Stomach (tissue), 8 donors: ENCODE measurements at regions not wholly inside any gene's neighbourhood (a gene's known extent, or its start where the extent isn't known, plus 50 kb on each side); places are given as distances from the start of the nearest gene placed in this dataset.

ENCODE experiments used
- DNase-seq, 2 donors: peaks; one replicate each; pipeline versions ENCODE4 v3.0.0 to v3.0.0-alpha.2; 2013 to 2019
- H3K27ac ChIP-seq, 5 donors: fragments of 200-600 bp in 4 of 5; sonication (generic) in 4 of 5; one replicate each; pipeline ENCODE4 v1.5.1; 2013 to 2019; ENCODE audit warnings: mild to moderate bottlenecking in 1 of 5, moderate library complexity in 1 of 5
- H3K27me3 ChIP-seq, 3 donors: fragments of 200-600 bp; sonication (generic); one replicate each; pipeline ENCODE4 v1.5.1; 2017 to 2019; ENCODE audit warnings: mixed run types in 1 of 3
- H3K36me3 ChIP-seq, 4 donors: fragments of 200-600 bp; sonication (generic); 1 replicate in 3 of 4; 2 replicates in 1 of 4; pipeline ENCODE4 v1.5.1; 2016 to 2019
- H3K4me1 ChIP-seq, 4 donors: fragments of 200-600 bp; sonication (generic); one replicate each; pipeline ENCODE4 v1.5.1; 2016 to 2019
- H3K4me3 ChIP-seq, 4 donors: fragments of 200-600 bp; sonication (generic) in 3 of 4; one replicate each; pipeline ENCODE4 v1.5.1; 2016 to 2019; ENCODE audit warnings: mild to moderate bottlenecking in 1 of 4
- H3K9me3 ChIP-seq, 4 donors: fragments of 200-600 bp; sonication (generic); one replicate each; pipeline ENCODE4 v1.5.1; 2016 to 2019
- EP300 ChIP-seq: sonication (generic); formaldehyde crosslinking; IDR thresholded peaks from one replicate; pipeline ENCODE4 v1.6.1; 2017; ENCODE audit warnings: antibody characterized with exemption
- POLR2A ChIP-seq, 4 donors: fragments of 450-650 bp; IDR thresholded peaks; one replicate each; pipeline ENCODE4 v1.6.1; 2016; ENCODE audit warnings: antibody characterized with exemption in 4 of 4, control low read depth in 2 of 4, mild to moderate bottlenecking in 1 of 4, moderate library complexity in 1 of 4
- POLR2AphosphoS5 ChIP-seq, 3 donors: sonication (generic); formaldehyde crosslinking; IDR thresholded peaks; one replicate each; pipeline ENCODE4 v1.6.1; 2016; ENCODE audit warnings: antibody characterized with exemption in 3 of 3
- WGBS, 5 donors: extraction: QIAGEN DNeasy Blood & Tissue Kit in 3 of 5; methylation state at CpG; one replicate each; pipeline versions ENCODE4 v1.1.5 to v1.1.7; 2013 to 2018; 5-methylcytosine and 5-hydroxymethylcytosine counted together
- intact Hi-C: fragments of 100-400 bp; cut with DNase I; formaldehyde crosslinking; loops from one replicate; pipeline ENCODE4 v1.15.1; 2023; ENCODE audit warnings: low total_unique reads
- TF ChIP-seq, protein P1 (sequence below), 7 experiments: fragments of 450-650 bp in 4 of 7; fragments of 200-600 bp in 3 of 7; sonication (generic) in 3 of 7; IDR thresholded peaks; one replicate each; pipeline ENCODE4 v1.5.1; 2016 to 2019; ENCODE audit warnings: antibody characterized with exemption in 7 of 7, control low read depth in 2 of 7, mild to moderate bottlenecking in 1 of 7
- donor health status: healthy with polysubstance abuse.
- donor health status: Bipolar disorder and iron deficiency.
- donor health status: healthy.

DNA sequence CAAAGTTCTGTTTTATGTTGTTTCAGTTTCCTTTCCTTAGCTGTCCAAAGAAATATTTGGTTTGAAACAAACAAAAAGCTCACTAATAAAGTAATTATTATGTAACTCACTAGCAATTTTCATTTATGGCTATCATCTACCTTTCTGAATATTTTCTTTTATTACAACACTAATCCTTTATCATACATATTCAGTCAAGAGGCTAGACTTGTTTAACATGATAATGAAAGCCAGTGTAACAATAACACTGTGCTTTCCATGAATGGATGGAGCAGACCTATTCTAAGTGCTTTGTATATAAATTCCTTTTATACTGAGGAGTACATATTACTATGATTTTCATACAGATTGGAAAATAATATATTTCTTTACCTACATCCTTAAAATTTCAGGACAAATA is 972.8 kb upstream of the ADGRL4 start:
- H3K36me3 ChIP-seq: no peaks in the 10 kb centered on the region
- no peak for TF ChIP-seq POLR2AphosphoS5 (IDR thresholded peaks at IDR 0.05)
- H3K9me3 ChIP-seq: no peaks in the 10 kb centered on the region
- no peak for DNase-seq
- no peaks in the 10 kb centered on the region for H3K27me3 ChIP-seq
- no peak overlapping the region for H3K27ac ChIP-seq
- intact Hi-C loops: no loop called here
- H3K4me1 ChIP-seq: peaks cover 0 to 9% (median 0%) of the 10 kb centered on the region in 4 donors
- H3K4me3 ChIP-seq: no peak overlapping the region

DNA sequence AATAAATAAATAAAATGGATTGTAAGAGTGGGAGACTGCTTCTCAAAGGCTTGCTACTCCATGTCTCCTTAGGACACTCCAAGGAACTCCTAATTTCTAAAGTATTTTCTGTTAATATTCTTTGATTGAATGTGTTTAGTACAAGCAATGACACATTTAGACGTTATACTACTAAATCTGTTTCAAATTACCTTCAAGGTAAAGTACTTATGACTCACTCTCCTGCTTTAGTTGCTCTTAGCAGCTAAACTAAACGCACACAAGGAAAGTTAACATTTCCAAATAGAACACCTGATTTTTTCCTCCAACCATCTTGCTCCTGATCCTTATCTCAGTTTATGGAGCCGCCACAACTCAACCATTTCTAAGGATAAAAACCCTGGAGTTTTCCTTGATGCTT is 969.8 kb upstream of the ADGRL4 start:
- intact Hi-C loops: no loop called here

DNA sequence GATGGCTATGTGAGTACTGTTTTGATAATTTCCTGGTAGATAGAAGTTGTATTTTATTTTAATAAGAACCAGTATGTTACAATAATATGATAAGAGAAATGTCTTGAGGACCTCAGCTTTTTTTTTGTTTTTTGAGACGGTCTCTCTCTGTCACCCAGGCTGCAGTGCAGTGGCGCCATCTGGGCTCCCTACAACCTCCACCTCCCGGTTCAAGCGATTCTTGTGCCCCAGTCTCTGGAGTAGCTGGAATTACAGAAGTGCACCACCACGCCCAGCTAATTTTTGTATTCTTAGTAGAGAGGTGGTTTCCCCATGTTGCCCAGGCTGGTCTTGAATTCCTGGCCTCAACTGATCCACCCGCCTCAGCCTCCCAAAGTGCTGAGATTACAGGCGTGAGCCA is 968.1 kb upstream of the ADGRL4 start:
- Histone ChIP-seq H3K9me3 (no peaks in the 10 kb centered on the region), H3K27ac (no peak overlapping the region), H3K4me1 (no peaks in the 10 kb centered on the region), H3K36me3 (no peaks in the 10 kb centered on the region), H3K4me3 (no peak overlapping the region), H3K27me3 (no peaks in the 10 kb centered on the region)
- 88 to 94% (median 89%) methylated on average over 7 of the region's 7 CpGs for WGBS, 5 donors
- TF ChIP-seq POLR2A (IDR thresholded peaks at IDR 0.05) (no peak), EP300 (no peak), POLR2AphosphoS5 (IDR thresholded peaks at IDR 0.05) (no peak)
- TF ChIP-seq, protein P1, sequence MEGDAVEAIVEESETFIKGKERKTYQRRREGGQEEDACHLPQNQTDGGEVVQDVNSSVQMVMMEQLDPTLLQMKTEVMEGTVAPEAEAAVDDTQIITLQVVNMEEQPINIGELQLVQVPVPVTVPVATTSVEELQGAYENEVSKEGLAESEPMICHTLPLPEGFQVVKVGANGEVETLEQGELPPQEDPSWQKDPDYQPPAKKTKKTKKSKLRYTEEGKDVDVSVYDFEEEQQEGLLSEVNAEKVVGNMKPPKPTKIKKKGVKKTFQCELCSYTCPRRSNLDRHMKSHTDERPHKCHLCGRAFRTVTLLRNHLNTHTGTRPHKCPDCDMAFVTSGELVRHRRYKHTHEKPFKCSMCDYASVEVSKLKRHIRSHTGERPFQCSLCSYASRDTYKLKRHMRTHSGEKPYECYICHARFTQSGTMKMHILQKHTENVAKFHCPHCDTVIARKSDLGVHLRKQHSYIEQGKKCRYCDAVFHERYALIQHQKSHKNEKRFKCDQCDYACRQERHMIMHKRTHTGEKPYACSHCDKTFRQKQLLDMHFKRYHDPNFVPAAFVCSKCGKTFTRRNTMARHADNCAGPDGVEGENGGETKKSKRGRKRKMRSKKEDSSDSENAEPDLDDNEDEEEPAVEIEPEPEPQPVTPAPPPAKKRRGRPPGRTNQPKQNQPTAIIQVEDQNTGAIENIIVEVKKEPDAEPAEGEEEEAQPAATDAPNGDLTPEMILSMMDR (IDR thresholded peaks at IDR 0.05): no peak
- intact Hi-C loops: no loop called here
- DNase-seq: no peak

More for the DNA sequence above, 969.8 kb upstream of the ADGRL4 start:
- TF ChIP-seq POLR2AphosphoS5 (IDR thresholded peaks at IDR 0.05): no peak
- TF ChIP-seq, protein P1 (IDR thresholded peaks at IDR 0.05): no peak
- no peak for TF ChIP-seq EP300
- no peak for TF ChIP-seq POLR2A (IDR thresholded peaks at IDR 0.05)
- 69 to 82% (median 78%) methylated on average over 3 of the region's 3 CpGs for WGBS, 5 donors
- no peaks in the 10 kb centered on the region for H3K4me1 ChIP-seq
- no peaks in the 10 kb centered on the region for H3K9me3 ChIP-seq
- H3K27ac ChIP-seq: no peak overlapping the region
- no peaks in the 10 kb centered on the region for H3K36me3 ChIP-seq
- DNase-seq: no peak
- no peak overlapping the region for H3K4me3 ChIP-seq
- no peaks in the 10 kb centered on the region for H3K27me3 ChIP-seq

DNA sequence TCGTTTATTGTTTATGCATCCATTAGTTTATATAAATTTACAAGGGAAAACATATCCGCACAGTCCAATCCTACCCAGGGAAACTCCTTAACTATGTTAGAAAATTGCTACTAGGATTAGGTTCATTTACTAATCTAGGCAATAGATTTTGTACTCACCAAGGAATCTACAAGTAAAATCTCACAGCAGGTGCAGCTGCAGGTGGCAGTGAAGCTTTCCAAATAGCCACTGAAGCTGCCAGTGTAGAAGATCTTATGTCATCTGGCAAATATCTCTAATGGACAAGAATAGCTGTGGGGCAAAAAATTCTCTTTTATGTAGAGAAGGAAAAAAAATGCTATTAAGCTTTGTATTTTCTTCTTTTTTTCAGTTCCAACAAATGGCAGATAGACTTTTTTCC is 963.4 kb upstream of the ADGRL4 start:
- intact Hi-C loops: no loop called here
- 47 to 74% (median 67%) methylated on average over 2 of the region's 2 CpGs for WGBS, 5 donors
- H3K9me3 ChIP-seq: no peaks in the 10 kb centered on the region

DNA sequence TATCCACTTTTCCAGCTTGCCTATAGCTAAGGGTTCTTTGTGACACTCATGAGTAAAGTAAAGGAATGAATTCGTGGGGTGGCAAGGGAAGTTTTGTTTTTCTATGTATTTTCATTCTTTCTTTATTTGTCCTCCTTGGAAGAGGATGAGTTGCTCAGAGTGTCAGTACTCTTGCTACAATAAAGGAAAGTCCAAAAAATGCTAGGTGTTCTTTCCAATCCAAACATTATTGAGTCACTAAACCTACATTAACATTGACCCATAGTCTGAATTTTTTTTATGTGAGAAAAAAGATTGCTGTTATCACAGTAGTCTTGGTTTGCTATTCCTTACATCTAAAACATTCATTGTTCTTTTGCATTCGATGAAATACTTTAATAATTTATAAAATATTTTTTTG is 959.9 kb upstream of the ADGRL4 start:
- intact Hi-C loops: no loop called here
- no peaks in the 10 kb centered on the region for H3K36me3 ChIP-seq
- H3K9me3 ChIP-seq: no peaks in the 10 kb centered on the region
- no peaks in the 10 kb centered on the region for H3K4me1 ChIP-seq
- WGBS, 5 donors: 56 to 69% (median 62%) methylated on average over 2 of the region's 2 CpGs
- H3K4me3 ChIP-seq: no peak overlapping the region
- H3K27me3 ChIP-seq: no peaks in the 10 kb centered on the region
- no peak for DNase-seq
- TF ChIP-seq, protein P1 (IDR thresholded peaks at IDR 0.05): no peak
- TF ChIP-seq EP300: no peak
- no peak for TF ChIP-seq POLR2A (IDR thresholded peaks at IDR 0.05)
- no peak for TF ChIP-seq POLR2AphosphoS5 (IDR thresholded peaks at IDR 0.05)
- H3K27ac ChIP-seq: no peak overlapping the region

More for the DNA sequence above, 963.4 kb upstream of the ADGRL4 start:
- H3K4me3 ChIP-seq: no peak overlapping the region
- no peak overlapping the region for H3K27ac ChIP-seq
- no peaks in the 10 kb centered on the region for H3K4me1 ChIP-seq
- no peaks in the 10 kb centered on the region for H3K36me3 ChIP-seq
- TF ChIP-seq EP300 (no peak), POLR2A (IDR thresholded peaks at IDR 0.05) (no peak), POLR2AphosphoS5 (IDR thresholded peaks at IDR 0.05) (no peak)
- TF ChIP-seq, protein P1 (IDR thresholded peaks at IDR 0.05): no peak
- H3K27me3 ChIP-seq: no peaks in the 10 kb centered on the region
- DNase-seq: no peak
